NCI-H1092 treated with DMSO at 0.1 percent for 48 hours (cell line): ENCODE measurements at regions not wholly inside any gene's neighbourhood (a gene's known extent, or its start where the extent isn't known, plus 50 kb on each side); places are given as distances from the start of the nearest gene placed in this dataset.
A peak's percentile ranks its signal among the peaks of the same experiment; 100 is the strongest.
"Not testable (repeated sequence)": the region's sequence is repeated elsewhere in the genome, so short reads cannot be mapped to it uniquely, and the experiment has no call there.

Experiments
- DNase-seq: peaks from one replicate; lab custom pipeline; 2025; lab: John Stamatoyannopoulos, UW

DNA sequence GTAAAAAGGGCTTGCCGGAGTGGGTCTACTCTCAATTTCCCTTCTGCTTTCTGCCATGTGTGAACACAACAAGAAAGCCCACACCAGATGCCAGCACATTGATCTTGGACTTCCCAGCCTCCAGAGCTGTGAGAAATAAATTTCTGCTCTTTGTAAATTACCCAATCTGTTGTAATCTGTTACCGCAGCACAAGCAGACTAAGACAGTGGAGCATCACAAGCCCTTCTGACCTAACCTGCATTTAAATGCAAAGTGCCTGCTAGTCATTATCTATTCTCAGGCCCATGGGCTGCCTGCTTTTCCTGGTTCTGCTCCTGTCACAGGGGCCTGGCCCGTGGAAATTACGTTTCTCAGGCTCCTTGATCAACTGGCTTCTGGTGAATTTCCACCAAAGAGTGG lies 199.3 kb upstream of the AUTS2 start:
- DNase-seq = no peak

DNA sequence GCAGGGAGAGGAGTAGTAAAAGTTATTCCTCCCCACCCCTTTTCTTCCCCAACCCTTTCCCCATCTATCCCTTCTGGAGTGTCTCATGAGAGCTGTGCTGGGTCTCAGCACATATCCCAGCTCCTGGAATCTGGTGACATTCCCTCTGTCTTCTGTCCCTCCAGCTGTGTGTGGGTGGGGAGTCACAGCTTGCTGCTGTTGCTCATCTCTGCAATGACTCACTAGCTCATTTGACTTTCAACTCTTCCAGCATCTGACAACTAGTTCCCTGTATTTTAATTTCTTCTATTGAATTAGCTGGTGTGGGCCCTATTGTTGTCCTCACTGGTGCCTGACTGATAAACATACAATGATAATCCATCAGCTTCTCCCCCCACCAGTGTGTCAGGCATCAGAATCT lies 198.9 kb upstream of the AUTS2 start:
- DNase-seq = no peak

DNA sequence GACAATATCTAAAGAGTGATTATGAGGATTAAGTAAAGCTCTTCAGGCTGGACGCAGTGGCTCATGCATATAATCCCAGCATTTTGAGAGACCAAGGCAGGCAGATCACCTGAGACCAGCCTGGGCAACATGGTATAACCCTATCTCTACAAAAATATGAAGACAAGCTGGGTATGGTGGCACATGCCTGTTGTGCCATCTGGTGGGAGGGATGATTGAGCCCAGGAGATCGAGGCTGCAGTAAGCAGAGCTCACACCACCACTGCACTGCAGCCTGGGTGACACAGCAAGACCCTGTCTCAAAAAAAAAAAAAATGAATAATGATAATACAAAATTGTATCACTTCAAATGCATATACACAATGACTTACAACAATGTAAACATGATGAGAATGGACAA lies 195.6 kb upstream of the AUTS2 start:
- DNase-seq = peak; percentile 32

DNA sequence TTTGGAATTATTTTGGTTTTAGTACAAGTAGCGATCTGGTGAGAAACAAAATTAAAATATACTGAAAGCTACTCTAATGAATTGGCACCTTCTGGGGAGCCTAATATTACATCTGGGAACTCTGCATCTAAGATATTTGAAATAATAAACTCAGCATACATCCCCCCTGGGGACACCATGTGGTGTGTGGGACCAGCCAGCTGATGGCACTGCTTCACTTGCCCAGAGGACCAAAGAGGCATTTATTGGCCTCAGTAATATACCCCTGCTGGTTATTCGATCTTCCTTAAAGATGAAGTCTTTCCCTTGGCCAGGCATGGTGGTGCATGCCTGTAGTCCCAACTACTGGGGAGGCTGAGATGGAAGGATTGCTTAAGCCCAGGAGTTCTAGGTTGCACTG lies 195.1 kb upstream of the AUTS2 start:
- peak; percentile 28 for DNase-seq

DNA sequence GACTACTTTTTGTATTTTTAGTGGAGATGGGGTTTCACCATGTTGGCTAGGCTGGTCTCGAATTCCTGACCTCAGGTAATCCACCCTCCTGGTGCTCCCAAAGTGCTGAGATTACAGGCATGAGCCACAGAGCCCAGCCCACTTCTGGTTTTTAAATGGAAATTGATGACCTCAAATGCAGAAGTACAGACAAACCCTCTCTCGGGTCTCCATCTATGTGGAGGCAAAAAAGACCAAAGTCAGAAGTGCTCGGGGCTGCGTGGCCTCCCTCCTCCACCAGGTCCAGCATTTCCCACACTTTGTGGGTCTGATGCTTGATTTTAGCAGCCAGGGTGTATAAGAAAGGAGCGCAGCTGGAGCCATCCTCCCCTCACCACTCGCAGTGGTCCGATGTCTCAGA lies 187.3 kb upstream of the AUTS2 start:
- no peak for DNase-seq

DNA sequence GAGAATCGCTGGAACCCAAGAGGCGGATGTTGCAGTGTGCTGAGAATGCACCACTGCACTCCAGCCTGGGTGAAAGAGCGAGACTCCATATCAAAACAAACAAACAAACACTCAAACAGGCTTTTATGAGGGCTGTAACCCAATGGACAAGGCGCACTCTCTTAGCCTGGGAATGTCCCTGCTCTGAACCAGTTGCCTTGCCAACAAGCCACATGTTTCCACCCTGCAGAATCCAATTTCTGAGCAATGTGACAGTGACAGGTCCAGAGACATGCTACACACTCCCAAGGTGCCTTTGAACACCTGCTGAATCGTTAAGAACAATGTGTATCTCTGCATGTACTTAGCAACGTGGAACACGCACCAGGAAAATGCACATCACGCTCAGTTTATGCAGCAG lies 186.8 kb upstream of the AUTS2 start:
- DNase-seq = no peak

DNA sequence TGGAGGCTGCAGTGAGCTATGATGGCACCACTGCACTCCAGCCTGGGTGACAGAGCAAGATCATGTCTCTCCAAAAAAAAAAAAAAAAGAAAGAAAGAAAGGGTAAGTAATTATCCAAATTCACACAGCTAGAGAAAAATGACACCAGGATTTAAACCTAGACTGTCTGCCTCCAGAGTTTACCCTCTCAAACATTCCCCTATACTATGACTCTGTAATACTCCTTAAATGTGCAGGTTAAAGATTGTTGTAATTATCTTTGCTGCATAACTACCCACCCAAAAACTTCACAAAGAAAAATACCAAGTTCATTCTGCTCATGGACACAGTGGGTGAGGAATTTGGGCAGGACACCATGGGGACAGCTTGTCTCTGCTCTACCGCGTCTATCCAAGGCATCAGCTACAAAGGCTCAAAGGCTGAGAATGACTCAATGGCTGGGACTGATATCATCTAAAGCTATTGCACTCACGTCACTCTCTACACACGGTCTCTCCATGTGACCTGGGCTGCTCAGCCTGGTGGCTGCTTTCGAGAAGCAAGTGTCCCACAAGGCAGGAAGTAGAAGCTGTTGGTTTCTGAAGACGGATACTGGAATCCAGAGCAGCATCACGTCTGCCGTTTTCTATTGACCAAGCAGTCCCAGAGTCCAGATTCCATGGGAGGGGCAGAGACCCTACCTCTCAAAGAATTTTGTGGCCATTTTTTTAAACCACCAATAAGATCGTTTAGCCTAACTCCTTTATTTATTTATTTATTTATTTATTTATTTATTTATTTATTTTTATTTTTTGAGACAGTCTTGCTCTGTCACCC lies 185.7 kb upstream of the AUTS2 start:
- DNase-seq = no peak

DNA sequence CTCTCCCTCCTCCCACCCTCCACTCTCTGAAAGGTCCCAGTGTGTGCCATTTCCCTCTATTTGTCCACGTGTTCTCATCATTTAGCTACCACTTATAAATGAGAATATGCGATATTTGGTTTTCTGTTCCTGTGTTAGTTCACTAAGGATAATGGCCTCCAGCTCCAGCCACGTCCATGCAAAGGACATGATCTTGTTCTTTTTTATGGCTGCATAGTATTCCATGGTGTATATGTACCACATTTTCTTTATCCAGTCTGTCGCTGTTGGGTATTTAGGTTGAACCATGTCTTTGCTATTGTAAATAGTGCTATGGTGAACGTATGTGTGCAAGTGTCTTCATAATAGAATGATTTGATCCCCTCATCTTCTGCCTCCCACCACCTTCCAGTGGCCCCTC lies 183.7 kb upstream of the AUTS2 start:
- DNase-seq = no peak

DNA sequence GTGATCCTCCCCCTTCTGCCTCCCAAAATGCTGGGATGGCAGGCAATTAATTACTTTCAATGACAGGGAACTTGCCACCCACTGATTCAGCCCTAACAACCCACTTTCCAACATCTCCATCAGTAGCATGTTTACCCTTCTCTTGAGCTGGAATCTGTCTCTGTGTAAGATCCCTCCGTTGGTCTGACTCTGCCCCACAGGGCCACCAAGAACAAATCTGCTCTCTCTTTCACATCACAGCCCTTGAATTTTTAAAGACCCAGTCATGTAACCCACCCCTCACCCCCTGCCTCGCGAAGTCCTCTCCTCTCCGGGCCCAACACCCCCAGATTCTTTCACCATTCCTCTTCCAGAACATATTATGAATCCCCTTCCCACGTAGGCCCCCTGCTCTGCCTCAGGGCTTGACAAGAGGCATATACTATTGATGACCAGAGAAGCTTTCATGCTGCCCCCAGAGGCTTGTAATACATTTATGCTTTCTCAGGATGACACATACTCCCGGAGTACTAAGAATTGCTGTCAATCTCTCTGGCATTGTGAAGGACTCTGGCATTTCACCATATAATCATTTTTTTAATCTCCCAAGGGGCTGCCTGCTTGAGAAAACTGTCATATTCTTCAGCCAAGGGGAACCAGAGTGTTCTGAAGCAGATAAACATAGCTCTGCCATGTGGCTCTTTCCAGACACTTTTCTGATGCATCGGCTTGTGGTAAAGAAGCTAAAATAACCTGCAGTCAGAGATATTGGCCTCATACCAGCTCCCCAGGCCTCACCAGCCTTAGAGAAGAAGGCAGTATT lies 179.2 kb upstream of the AUTS2 start:
- no peak for DNase-seq

DNA sequence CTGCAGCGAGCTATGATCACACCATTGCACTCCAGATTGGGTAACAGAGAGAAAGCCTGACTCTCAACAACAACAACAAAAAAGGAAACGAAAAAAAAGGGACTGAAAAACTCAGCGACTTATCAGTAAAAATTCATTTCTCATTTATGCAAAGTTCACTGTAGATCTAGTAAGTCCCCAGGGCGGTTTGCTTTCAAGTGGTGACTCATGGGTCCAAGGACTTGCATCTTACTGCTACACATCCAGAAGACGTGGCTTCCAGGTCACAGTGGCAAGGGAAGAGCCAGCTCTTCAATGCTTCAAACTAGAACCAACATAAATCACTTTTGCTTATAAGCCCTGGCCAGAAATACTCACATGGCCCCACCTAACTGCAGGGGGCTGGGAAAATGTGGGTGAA lies 178.3 kb upstream of the AUTS2 start:
- no peak for DNase-seq

DNA sequence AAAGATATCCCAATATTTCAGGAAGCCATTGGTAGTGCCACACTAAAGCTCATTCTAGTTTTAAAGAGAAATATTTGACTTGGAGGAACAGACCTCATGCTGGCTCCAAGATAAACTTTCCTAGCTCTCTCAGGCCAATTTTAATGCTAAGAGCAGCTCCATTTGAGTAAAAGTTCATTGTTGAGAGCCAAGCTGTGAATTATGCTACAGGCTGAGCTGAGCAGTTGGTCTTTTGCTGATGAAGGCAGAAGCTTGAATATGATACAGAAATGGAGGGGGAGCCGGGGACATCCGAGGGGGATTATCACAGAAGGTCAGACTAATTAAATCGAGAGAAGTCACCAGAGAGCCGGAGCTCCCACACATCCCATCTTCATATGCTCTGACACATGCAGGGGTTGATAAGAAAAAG lies 175.7 kb upstream of the AUTS2 start:
- peak; percentile 45 for DNase-seq

DNA sequence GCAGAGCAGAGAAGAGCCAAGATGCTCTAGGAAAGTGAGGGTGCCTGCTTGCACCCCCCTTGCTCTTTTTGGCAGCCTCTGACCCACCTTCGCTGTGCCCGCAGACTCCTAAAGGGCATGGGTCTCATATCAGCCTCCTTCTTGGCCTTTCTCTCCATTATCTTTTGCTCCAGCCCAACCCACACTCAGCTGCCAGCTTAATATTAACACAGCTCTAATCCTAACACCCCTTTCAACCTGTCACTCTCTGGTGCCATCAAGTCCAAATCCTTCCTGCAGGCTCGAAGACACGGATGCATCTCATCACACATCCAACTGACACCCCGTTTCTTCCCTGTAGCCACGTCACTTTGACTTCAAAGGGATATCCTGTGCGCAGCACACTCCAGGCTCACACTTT lies 171.6 kb upstream of the AUTS2 start:
- DNase-seq = no peak

DNA sequence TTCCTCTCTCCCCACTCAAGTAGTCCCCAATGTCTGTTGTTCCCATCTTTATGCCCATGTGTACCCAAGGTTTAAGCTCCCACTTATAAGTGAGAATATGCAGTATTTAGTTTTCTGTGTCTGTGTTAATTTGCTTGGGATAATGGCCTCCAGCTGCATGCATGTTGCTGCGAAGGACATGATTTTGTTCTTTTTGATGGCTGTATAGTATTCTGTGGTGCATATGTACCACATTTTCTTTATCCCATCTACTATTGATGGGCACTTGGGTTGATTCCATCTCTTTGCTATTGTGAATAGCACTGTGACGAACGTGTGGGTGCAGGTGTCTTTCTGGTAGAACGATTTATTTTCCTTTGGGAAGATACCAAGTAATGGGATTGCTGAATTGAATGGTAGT lies 170.2 kb upstream of the AUTS2 start:
- no peak for DNase-seq

DNA sequence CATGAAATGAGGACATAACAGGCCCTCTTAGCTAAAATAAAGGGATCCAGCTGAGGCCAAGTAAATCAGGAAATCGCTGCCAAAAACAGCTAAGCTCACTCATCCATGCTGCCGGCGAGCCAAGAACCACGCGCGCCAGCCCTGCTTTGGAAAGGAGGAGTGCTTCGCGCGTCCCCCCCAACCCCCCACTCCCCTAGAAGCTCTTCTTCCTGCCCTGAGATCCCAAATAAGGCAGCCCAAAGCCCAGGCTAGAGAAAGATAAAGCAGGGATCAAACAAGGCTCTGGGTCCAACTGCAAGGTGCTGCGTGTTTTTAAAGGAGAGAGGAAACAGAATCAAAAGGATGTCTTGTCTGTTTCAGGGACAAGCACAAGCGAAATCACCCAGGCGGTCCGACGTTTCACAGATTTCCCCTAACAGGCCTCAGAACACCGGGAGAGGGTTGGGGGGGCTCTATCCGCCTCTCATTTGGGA lies 168.3 kb upstream of the AUTS2 start:
- peak; percentile 94 for DNase-seq

DNA sequence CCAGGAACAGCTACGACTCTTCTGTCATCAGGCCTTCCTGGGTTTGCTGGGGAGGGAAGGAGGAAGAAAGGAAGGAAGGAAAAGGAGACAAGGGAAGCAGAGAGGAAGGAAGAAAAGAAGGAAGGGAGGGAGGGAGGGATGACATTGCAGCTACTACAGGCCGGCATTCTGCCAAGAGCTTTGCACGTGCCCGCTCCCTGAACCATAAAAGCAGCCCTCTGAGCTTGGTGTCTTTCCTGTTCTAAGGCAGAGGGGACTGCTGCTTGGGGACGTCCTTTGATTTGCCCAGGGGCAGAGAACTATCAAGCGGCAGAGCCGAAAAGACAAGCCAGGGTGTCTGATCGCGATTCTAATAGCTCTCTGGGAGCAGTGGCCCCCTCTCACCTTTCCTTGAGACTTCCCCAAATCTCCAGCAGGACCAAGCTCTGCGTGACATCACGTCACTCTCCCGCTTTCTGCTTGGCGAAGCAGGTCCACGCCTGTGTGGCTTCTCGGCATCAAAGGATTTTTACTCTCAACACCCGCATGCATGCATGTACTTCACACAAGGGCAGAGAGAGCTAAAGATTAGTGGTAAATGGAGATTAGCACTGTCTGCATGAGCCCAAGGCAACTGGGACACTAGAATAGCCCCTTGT lies 167.8 kb upstream of the AUTS2 start:
- peak; percentile 94 for DNase-seq

DNA sequence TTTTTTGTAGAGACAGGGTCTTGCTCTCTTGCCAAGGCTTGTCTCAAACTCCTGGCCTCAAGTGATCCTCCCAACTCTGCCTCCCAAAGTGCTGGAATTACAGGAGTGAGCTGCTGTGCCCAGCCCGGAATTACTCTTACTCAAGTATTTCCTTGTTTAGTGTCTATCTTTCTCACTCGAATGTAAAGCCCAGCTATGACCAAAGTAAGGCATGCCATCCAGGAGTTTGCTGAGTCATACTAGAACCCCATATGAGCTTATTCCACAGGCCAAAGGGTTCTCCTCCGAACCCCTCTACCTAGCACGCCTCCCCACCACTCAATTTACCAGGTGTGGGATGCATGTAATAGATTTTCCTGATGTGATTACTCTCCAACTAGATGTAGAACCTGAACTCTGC lies 166.6 kb upstream of the AUTS2 start:
- no peak for DNase-seq

DNA sequence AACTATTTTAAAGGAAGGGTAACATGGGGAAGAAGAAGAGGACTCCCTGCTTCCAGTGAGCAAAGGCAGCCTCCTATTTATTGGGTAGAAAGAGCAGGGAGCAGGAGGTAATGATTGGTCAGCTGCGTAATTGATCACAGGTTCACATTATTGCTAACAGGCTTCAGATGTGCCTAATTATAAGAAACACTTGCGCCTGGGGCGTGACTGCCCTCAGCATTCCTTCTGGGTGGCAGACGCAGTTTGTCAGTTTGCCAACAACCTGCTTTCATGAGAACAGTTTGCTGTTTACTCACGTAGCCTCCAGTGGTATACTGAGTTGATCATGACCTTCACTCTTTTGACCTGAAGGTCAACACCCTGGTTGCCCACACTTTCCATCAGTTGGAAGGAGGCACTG lies 166.0 kb upstream of the AUTS2 start:
- not testable (repeated sequence) for DNase-seq

DNA sequence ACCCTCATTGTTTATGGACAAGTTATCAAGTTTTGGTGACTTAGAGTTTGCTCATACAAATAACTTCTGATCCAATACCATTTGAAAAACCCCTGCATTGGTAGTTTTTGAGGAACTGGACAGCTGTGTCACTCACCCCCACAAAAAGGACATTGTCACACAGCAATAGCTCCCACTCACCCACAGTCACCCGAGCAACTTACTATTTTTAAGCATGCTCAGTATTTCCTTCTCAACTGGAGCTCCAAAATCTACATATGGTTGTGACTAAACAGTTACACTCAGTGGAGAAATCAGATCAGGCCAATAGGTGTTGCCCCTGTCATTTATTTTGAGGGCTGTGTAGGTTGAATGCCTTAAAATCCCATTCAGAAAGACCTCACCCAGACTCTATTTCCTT lies 165.2 kb upstream of the AUTS2 start:
- no peak for DNase-seq

DNA sequence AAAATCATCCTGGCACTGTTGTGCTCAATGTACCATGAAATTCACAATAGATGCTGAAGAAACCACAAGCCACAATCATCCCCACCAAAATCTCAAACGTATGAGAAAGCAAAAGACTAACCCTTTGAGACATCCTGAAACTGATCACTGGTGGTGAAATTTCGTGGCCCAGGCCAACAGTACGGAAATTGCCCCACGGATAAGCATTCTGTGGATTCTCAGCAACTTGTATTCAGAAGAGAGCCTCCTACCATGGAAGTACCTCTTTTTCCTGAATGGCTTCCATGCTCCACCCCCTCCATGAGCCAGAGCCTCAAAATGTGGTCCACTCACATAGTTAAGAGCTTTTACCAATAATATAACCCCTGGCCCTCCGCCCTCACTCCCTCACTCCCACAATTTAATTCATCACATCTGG lies 163.9 kb upstream of the AUTS2 start:
- DNase-seq = no peak

DNA sequence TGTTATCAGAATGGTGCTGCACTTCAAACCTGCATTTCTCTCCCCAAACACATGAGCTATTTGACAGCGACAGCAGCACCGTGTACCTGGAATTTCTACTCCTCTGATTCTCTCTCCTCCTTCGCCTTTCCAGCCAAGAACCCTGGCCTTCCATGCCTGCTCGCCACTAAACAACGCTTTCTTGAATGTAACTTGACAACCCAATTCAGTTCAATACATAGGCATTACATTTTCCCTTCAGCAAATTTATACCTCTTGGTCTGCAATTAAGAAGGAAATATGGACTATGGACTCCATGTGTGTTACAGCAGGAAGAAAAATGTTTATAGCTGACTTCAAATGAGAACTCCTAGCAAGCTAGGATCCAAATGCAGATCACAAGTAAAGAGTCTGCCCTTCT lies 162.6 kb upstream of the AUTS2 start:
- DNase-seq = no peak

DNA sequence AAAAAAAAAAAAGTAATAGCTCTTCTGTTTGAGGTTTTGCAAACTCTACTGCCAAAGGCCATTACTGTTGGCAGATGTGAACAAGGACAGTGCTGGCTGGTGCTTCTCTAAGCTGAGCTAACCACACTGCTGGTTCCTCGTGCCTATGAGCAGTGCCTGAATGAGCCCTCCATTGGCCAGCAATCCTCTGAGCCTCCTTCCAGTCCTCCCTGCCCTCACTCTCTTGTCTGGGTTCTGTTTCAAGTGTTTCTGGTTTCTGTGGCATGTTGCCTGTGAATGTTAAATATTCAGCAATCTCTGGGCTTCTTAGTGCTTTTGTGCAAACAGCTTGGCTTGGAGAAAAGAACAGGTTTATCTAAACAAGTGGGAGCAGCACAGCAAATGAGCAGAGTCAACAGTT lies 161.3 kb upstream of the AUTS2 start:
- no peak for DNase-seq

DNA sequence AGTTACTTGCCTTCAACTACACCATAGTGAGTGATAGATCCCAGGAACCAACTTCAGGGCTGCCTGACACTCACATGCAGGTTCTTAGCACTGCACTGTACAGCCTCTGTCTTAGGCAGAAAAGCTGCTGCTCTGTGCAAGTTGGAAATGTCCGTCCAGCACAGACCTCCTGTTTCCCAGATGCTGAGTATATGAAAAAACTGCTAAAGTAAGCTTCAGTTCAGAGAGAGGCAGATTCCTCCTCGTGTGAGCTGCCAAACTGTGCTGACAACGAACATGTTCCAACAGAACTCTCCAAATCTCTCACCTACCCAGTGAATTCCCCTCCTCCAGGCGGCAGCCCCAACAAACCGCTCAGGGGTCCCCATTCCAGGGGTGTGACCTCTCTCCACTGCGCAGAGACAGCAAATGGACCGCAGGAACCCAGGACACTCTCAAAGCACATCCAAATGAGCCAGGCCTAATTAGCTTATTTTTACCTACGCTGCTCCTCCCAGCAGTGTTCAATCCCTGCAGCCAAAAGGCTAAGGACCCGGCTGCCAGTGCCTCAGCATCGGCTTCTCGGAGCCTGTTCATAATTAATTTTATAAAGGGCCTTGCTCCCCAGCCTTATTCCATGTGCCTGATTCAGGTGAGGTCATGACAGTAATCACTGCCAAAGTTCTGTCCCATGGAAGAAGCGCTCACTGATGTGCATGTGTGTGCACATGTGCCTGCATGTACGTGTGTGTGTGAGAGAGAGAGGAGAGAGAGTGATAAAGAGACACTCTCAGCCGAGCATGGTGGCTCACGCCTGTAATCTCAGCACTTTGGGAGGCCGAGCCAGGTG lies 159.5 kb upstream of the AUTS2 start:
- no peak for DNase-seq
